Subcutaneous abdominal adipose tissue (tissue), 5 donors: ENCODE measurements at regions not wholly inside any gene's neighbourhood (a gene's known extent, or its start where the extent isn't known, plus 50 kb on each side); places are given as distances from the start of the nearest gene placed in this dataset.

Source experiments
- H3K27ac ChIP-seq: one replicate; pipeline ENCODE4 v1.7.0; 2013; ENCODE audit warnings: low read depth, mild to moderate bottlenecking, inconsistent platforms, low read length, moderate library complexity
- H3K27me3 ChIP-seq, 5 donors: one replicate each; pipeline ENCODE4 v1.7.0; 2013; ENCODE audit warnings: low read length in 5 of 5, inconsistent platforms in 1 of 5; ENCODE audit not compliant: control insufficient read depth in 5 of 5, insufficient read depth in 4 of 5
- H3K36me3 ChIP-seq, 5 donors: one replicate each; pipeline ENCODE4 v1.7.0; 2013; ENCODE audit warnings: low read length in 5 of 5; ENCODE audit not compliant: control insufficient read depth in 5 of 5, insufficient read depth in 5 of 5
- H3K4me1 ChIP-seq, 5 donors: one replicate each; pipeline ENCODE4 v1.7.0; 2013; ENCODE audit warnings: low read length in 5 of 5, mild to moderate bottlenecking in 3 of 5, moderate library complexity in 1 of 5; ENCODE audit not compliant: control insufficient read depth in 5 of 5, insufficient read depth in 5 of 5
- H3K4me3 ChIP-seq, 5 donors: one replicate each; pipeline ENCODE4 v1.7.0; 2013; ENCODE audit warnings: low read length in 5 of 5, low read depth in 1 of 5
- H3K9ac ChIP-seq, 5 donors: one replicate each; pipeline ENCODE4 v1.7.0; 2013; ENCODE audit warnings: low read length in 5 of 5, mild to moderate bottlenecking in 4 of 5, moderate library complexity in 3 of 5
- H3K9me3 ChIP-seq, 5 donors: one replicate each; pipeline ENCODE4 v1.7.0; 2013; ENCODE audit warnings: low read length in 5 of 5; ENCODE audit not compliant: control insufficient read depth in 5 of 5
- donor health status: healthy.
- donor health status: healthy.
- donor health status: healthy.
- donor health status: healthy.
- donor health status: healthy.

GRCh38 chr20:46827718-46828458 lies 66.8 kb upstream of the EYA2 start:
- Histone ChIP-seq H3K9ac (no peak overlapping the region), H3K4me1 (no peaks in the 10 kb centered on the region), H3K36me3 (no peaks in the 10 kb centered on the region), H3K9me3 (peaks cover 0 to 12% (median 7%) of the 10 kb centered on the region in 5 donors), H3K27ac (no peak overlapping the region), H3K4me3 (no peak overlapping the region), H3K27me3 (peaks cover 0 to 6% (median 2%) of the 10 kb centered on the region in 5 donors)

DNA sequence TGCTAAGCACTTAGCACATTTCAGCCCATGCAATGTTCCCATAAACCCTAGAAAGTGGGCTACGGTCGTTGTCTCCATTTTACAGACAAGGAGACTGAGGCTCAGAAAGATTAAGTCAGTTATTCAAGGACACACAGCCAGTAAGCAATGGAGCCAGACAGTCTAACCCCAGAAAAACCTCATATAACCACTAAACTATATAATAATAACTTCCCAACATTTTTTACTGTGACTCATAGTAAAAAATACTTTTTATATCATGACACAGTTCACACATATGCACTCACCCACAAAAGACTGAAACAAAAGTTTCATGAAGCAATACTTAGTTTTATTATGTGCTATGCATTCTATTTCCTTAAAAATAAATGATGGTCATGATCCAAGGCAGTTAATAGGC lies 66.2 kb upstream of the EYA2 start:
- Histone ChIP-seq H3K36me3 (no peaks in the 10 kb centered on the region), H3K4me1 (no peaks in the 10 kb centered on the region), H3K27me3 (peaks cover 0 to 6% (median 2%) of the 10 kb centered on the region in 5 donors), H3K27ac (no peak overlapping the region), H3K4me3 (no peak overlapping the region), H3K9ac (no peak overlapping the region), H3K9me3 (peaks cover 0 to 12% (median 7%) of the 10 kb centered on the region in 5 donors)

DNA sequence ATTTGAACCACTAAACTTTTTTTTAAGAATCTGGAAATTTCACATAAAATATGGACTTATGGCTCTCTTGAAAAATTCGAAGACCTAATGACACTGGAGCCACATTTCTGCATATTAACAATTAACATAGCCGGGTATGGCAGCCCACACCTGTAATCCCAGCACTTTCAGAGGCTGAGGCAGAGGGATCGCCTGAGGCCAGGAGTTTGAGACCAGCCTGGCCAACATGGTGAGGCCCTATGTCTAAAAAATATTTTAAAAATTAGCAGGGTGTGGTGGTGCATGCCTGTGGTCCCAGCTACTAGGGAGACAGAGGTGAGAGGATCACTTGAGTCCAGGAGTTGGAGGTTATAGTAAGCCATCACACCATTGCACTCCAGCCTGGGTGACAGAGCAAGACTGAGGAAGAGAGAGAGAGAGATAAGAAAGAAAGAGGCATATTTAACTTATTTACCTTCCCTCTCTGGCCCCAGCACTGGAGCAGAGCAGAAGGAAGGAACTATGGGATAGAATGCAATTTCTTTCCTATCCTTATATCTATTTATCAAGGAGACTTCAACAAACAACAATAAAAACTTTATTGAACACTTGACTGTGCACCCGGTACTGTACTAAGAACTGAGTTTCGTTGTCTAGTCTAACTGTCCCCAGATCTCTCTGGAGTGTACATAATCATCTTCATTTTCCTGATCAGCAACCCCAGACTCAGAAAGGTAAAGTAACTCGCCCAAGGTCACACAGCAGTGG lies 63.6 kb upstream of the EYA2 start:
- Histone ChIP-seq H3K4me1 (no peaks in the 10 kb centered on the region), H3K36me3 (no peaks in the 10 kb centered on the region), H3K27me3 (peaks cover 0 to 6% (median 2%) of the 10 kb centered on the region in 5 donors), H3K27ac (no peak overlapping the region), H3K9me3 (peaks cover 0 to 8% (median 7%) of the 10 kb centered on the region in 5 donors), H3K4me3 (no peak overlapping the region), H3K9ac (no peak overlapping the region)

GRCh38 chr20:46831633-46832011 lies 63.0 kb upstream of the EYA2 start:
- peaks cover 0 to 8% (median 7%) of the 10 kb centered on the region in 5 donors for H3K9me3 ChIP-seq
- no peak overlapping the region for H3K27ac ChIP-seq
- H3K4me1 ChIP-seq: no peaks in the 10 kb centered on the region
- no peak overlapping the region for H3K4me3 ChIP-seq
- no peaks in the 10 kb centered on the region for H3K36me3 ChIP-seq
- no peak overlapping the region for H3K9ac ChIP-seq
- H3K27me3 ChIP-seq: peaks cover 0 to 6% (median 2%) of the 10 kb centered on the region in 5 donors

DNA sequence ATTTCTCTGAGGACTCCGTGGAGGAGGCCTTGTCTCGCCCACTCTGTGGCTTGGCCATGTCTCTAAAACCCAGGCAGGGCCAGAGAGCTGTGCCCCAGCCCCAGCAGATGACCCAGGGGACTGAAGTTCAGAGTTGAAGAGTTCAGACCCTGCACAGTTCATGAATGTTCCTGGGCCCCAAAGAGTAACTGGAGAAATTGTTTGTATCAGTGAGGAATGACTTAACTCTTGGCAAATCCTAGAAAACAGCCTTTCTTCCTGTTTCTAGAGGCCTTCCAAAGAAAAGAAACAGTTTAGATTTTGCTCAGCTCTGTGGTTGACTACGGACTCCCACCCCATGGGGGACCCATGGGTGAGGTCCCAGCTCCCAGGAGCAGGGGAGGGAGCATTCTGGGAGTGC lies 62.1 kb upstream of the EYA2 start:
- Histone ChIP-seq H3K4me3 (no peak overlapping the region), H3K9me3 (peaks cover 0 to 8% (median 7%) of the 10 kb centered on the region in 5 donors), H3K4me1 (no peaks in the 10 kb centered on the region), H3K9ac (no peak overlapping the region), H3K27me3 (peaks cover 0 to 8% (median 2%) of the 10 kb centered on the region in 5 donors), H3K36me3 (no peaks in the 10 kb centered on the region), H3K27ac (no peak overlapping the region)

DNA sequence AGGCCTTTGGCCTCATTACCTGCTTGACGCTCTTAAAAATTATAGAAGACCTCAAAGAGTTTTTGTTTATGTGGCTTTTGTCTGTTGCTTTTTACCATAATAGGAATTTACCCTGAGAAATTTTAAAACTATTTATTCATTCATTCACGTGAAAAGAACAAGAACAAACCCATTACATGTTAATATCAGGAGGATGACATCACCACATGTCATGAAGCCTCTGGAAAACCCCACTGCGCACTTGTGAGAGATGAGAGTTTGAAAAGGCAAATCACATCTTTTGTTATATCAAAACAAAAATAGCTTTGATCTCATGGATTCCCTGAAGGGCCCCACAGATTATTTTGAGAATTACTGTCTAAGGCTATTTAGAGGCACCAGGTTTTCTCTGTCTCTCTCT lies 61.3 kb upstream of the EYA2 start:
- Histone ChIP-seq H3K27me3 (peaks cover 0 to 6% (median under 1%) of the 10 kb centered on the region in 5 donors), H3K36me3 (no peaks in the 10 kb centered on the region), H3K4me3 (no peak overlapping the region), H3K27ac (no peak overlapping the region), H3K9me3 (peaks cover 0 to 8% (median 7%) of the 10 kb centered on the region in 5 donors), H3K4me1 (no peaks in the 10 kb centered on the region), H3K9ac (no peak overlapping the region)

- peaks cover 0 to 3% (median 0%) of the 10 kb centered on the region in 5 donors for H3K27me3 ChIP-seq
- H3K9me3 ChIP-seq: peaks cover 0 to 8% (median 7%) of the 10 kb centered on the region in 5 donors
- H3K36me3 ChIP-seq: no peaks in the 10 kb centered on the region
- H3K4me1 ChIP-seq: no peaks in the 10 kb centered on the region
- no peak overlapping the region for H3K9ac ChIP-seq
- H3K27ac ChIP-seq: no peak overlapping the region
- no peak overlapping the region for H3K4me3 ChIP-seq
These were observed 59.2 kb upstream of the EYA2 start for GRCh38 chr20:46835418-46835817.

DNA sequence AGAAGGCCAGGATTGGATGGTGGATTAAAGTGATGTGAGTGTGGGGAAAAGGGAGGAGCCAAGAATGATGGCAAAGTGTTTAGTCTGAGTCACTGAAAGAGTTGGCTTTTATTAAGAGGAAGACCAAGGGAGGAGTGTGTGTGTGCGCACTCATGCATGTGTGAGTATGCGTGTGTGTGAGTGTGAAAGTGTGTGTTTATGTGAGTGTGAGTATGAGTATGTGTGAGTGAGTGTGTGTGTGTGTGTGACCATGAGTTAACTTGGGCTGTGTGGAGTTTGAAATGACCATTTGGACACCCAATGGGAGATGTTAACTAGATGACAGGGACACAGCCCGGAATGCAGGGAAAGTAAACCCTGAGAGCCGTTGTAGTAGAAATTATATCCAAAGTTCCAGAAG lies 57.6 kb upstream of the EYA2 start:
- Histone ChIP-seq H3K4me1 (no peaks in the 10 kb centered on the region), H3K4me3 (no peak overlapping the region), H3K9ac (no peak overlapping the region), H3K27me3 (peaks cover 0 to 3% (median 0%) of the 10 kb centered on the region in 5 donors), H3K9me3 (peaks cover 0 to 2% (median 2%) of the 10 kb centered on the region in 5 donors), H3K36me3 (no peaks in the 10 kb centered on the region), H3K27ac (no peak overlapping the region)

- no peaks in the 10 kb centered on the region for H3K4me1 ChIP-seq
- H3K9ac ChIP-seq: no peak overlapping the region
These were observed 56.6 kb upstream of the EYA2 start for GRCh38 chr20:46838011-46838410.

GRCh38 chr20:46840054-46840729 lies 54.5 kb upstream of the EYA2 start:
- Histone ChIP-seq H3K4me1 (no peaks in the 10 kb centered on the region), H3K27me3 (peaks cover 0 to 3% (median 0%) of the 10 kb centered on the region in 5 donors), H3K9me3 (no peaks in the 10 kb centered on the region), H3K36me3 (no peaks in the 10 kb centered on the region), H3K4me3 (no peak overlapping the region), H3K9ac (no peak overlapping the region), H3K27ac (no peak overlapping the region)

More at GRCh38 chr20:46838011-46838410, 56.6 kb upstream of the EYA2 start:
- no peak overlapping the region for H3K27ac ChIP-seq
- no peaks in the 10 kb centered on the region for H3K9me3 ChIP-seq
- no peaks in the 10 kb centered on the region for H3K36me3 ChIP-seq
- H3K4me3 ChIP-seq: no peak overlapping the region
- peaks cover 0 to 3% (median 0%) of the 10 kb centered on the region in 5 donors for H3K27me3 ChIP-seq
